ENCODE measurements at regions not wholly inside any gene's neighbourhood (a gene's known extent, or its start where the extent isn't known, plus 50 kb on each side); places are given as distances from the start of the nearest gene placed in this dataset.

GRCh38 chr2:51201295-51201694 is 169.4 kb upstream of the NRXN1 start:
- no peak overlapping the region for H3K4me2 ChIP-seq (ENCODE audit: low read depth, low read length, poor library complexity, severe bottlenecking)
- no peaks in the 10 kb centered on the region for H3K36me3 ChIP-seq (ENCODE audit: insufficient read depth, low read length)
- H3K4me3 ChIP-seq (ENCODE audit: low read length), result no peak overlapping the region
- no peaks in the 10 kb centered on the region for H3K79me2 ChIP-seq (ENCODE audit: low read length)
- H2AFZ ChIP-seq (ENCODE audit: low read length), result no peak overlapping the region
- H3K9ac ChIP-seq (ENCODE audit: low read length), result no peak overlapping the region
- no peak for DNase-seq
- H4K20me1 ChIP-seq (ENCODE audit: insufficient read depth, low read depth, low read length), result no peaks in the 10 kb centered on the region
- no peaks in the 10 kb centered on the region for H3K4me1 ChIP-seq (ENCODE audit: low read length)
- H3K9me2 ChIP-seq (replicated peaks; ENCODE audit: insufficient read depth, low read length), result no peaks in the 10 kb centered on the region
- no peak overlapping the region for H3K27ac ChIP-seq (ENCODE audit: low read length)
- peaks cover 24% of the 10 kb centered on the region for H3K9me3 ChIP-seq (ENCODE audit: low read length)
- H3K27me3 ChIP-seq (ENCODE audit: low read length), result no peaks in the 10 kb centered on the region

- H3K36me3 ChIP-seq (ENCODE audit: insufficient read depth, low read length), result no peaks in the 10 kb centered on the region
Measured at GRCh38 chr2:51194656-51195055, 162.7 kb upstream of the NRXN1 start.

GRCh38 chr2:51170273-51170672 is 138.3 kb upstream of the NRXN1 start:
- no peaks in the 10 kb centered on the region for H3K9me2 ChIP-seq (replicated peaks; ENCODE audit: insufficient read depth, low read length)
- peaks cover 7% of the 10 kb centered on the region; the same call in 1 of the 2 replicates for H3K9me3 ChIP-seq (ENCODE audit: low read length)
- H2AFZ ChIP-seq (ENCODE audit: low read length), result no peak overlapping the region
- DNase-seq, result no peak
- H3K79me2 ChIP-seq (ENCODE audit: low read length), result no peaks in the 10 kb centered on the region
- no peak overlapping the region for H3K27ac ChIP-seq (ENCODE audit: low read length)
- H3K9ac ChIP-seq (ENCODE audit: low read length), result no peak overlapping the region
- H3K4me2 ChIP-seq (ENCODE audit: low read depth, low read length, poor library complexity, severe bottlenecking), result no peak overlapping the region
- no peak overlapping the region for H3K4me3 ChIP-seq (ENCODE audit: low read length)
- no peaks in the 10 kb centered on the region for H3K36me3 ChIP-seq (ENCODE audit: insufficient read depth, low read length)
- H3K27me3 ChIP-seq (ENCODE audit: low read length), result no peaks in the 10 kb centered on the region
- no peaks in the 10 kb centered on the region for H3K4me1 ChIP-seq (ENCODE audit: low read length)
- H4K20me1 ChIP-seq (ENCODE audit: insufficient read depth, low read depth, low read length), result no peaks in the 10 kb centered on the region

More at GRCh38 chr2:51194656-51195055, 162.7 kb upstream of the NRXN1 start:
- Histone ChIP-seq H3K27ac (ENCODE audit: low read length) (no peak overlapping the region), H2AFZ (ENCODE audit: low read length) (no peak overlapping the region), H3K4me3 (ENCODE audit: low read length) (no peak overlapping the region), H3K9ac (ENCODE audit: low read length) (no peak overlapping the region), H4K20me1 (ENCODE audit: insufficient read depth, low read depth, low read length) (no peaks in the 10 kb centered on the region), H3K4me1 (ENCODE audit: low read length) (no peaks in the 10 kb centered on the region), H3K79me2 (ENCODE audit: low read length) (no peaks in the 10 kb centered on the region), H3K9me2 (replicated peaks; ENCODE audit: insufficient read depth, low read length) (no peaks in the 10 kb centered on the region), H3K27me3 (ENCODE audit: low read length) (no peaks in the 10 kb centered on the region), H3K9me3 (ENCODE audit: low read length) (peaks cover 43% of the 10 kb centered on the region), H3K4me2 (ENCODE audit: low read depth, low read length, poor library complexity, severe bottlenecking) (no peak overlapping the region)
- no peak for DNase-seq

- Histone ChIP-seq H3K4me2 (ENCODE audit: low read depth, low read length, poor library complexity, severe bottlenecking) (no peak overlapping the region), H3K4me3 (ENCODE audit: low read length) (no peak overlapping the region), H3K27ac (ENCODE audit: low read length) (no peak overlapping the region), H3K9me2 (replicated peaks; ENCODE audit: insufficient read depth, low read length) (no peaks in the 10 kb centered on the region), H3K9ac (ENCODE audit: low read length) (no peak overlapping the region), H4K20me1 (ENCODE audit: insufficient read depth, low read depth, low read length) (no peaks in the 10 kb centered on the region), H3K9me3 (ENCODE audit: low read length) (peaks cover 20% of the 10 kb centered on the region), H3K36me3 (ENCODE audit: insufficient read depth, low read length) (no peaks in the 10 kb centered on the region), H3K79me2 (ENCODE audit: low read length) (no peaks in the 10 kb centered on the region), H2AFZ (ENCODE audit: low read length) (no peak overlapping the region), H3K27me3 (ENCODE audit: low read length) (no peaks in the 10 kb centered on the region), H3K4me1 (ENCODE audit: low read length) (no peaks in the 10 kb centered on the region)
- no peak for DNase-seq
Measured at GRCh38 chr2:51165534-51166260, 133.8 kb upstream of the NRXN1 start.

GRCh38 chr2:51158251-51158650 is 126.3 kb upstream of the NRXN1 start:
- Histone ChIP-seq H3K9me3 (ENCODE audit: low read length) (peaks cover 18% of the 10 kb centered on the region; the same call in 1 of the 2 replicates), H3K9ac (ENCODE audit: low read length) (no peak overlapping the region)

GRCh38 chr2:51153236-51153635 is 121.3 kb upstream of the NRXN1 start:
- no peak overlapping the region for H3K4me2 ChIP-seq (ENCODE audit: low read depth, low read length, poor library complexity, severe bottlenecking)
- H3K27ac ChIP-seq (ENCODE audit: low read length), result no peak overlapping the region
- no peak overlapping the region for H2AFZ ChIP-seq (ENCODE audit: low read length)
- no peak overlapping the region for H3K4me3 ChIP-seq (ENCODE audit: low read length)
- H3K79me2 ChIP-seq (ENCODE audit: low read length), result no peaks in the 10 kb centered on the region
- H3K9me3 ChIP-seq (ENCODE audit: low read length), result peaks cover 10% of the 10 kb centered on the region
- no peak for DNase-seq
- H3K4me1 ChIP-seq (ENCODE audit: low read length), result no peaks in the 10 kb centered on the region
- no peaks in the 10 kb centered on the region for H3K27me3 ChIP-seq (ENCODE audit: low read length)
- H3K36me3 ChIP-seq (ENCODE audit: insufficient read depth, low read length), result no peaks in the 10 kb centered on the region
- H3K9me2 ChIP-seq (replicated peaks; ENCODE audit: insufficient read depth, low read length), result no peaks in the 10 kb centered on the region
- H4K20me1 ChIP-seq (ENCODE audit: insufficient read depth, low read depth, low read length), result no peaks in the 10 kb centered on the region
- H3K9ac ChIP-seq (ENCODE audit: low read length), result no peak overlapping the region

More at GRCh38 chr2:51158251-51158650, 126.3 kb upstream of the NRXN1 start:
- no peaks in the 10 kb centered on the region for H4K20me1 ChIP-seq (ENCODE audit: insufficient read depth, low read depth, low read length)
- no peaks in the 10 kb centered on the region for H3K27me3 ChIP-seq (ENCODE audit: low read length)
- no peak for DNase-seq
- no peak overlapping the region for H3K27ac ChIP-seq (ENCODE audit: low read length)
- no peaks in the 10 kb centered on the region for H3K79me2 ChIP-seq (ENCODE audit: low read length)
- H3K4me2 ChIP-seq (ENCODE audit: low read depth, low read length, poor library complexity, severe bottlenecking), result no peak overlapping the region
- H3K4me1 ChIP-seq (ENCODE audit: low read length), result no peaks in the 10 kb centered on the region
- H3K36me3 ChIP-seq (ENCODE audit: insufficient read depth, low read length), result no peaks in the 10 kb centered on the region
- H3K4me3 ChIP-seq (ENCODE audit: low read length), result no peak overlapping the region
- no peak overlapping the region for H2AFZ ChIP-seq (ENCODE audit: low read length)
- no peaks in the 10 kb centered on the region for H3K9me2 ChIP-seq (replicated peaks; ENCODE audit: insufficient read depth, low read length)

GRCh38 chr2:51151490-51152140 is 119.7 kb upstream of the NRXN1 start:
- H3K4me2 ChIP-seq (ENCODE audit: low read depth, low read length, poor library complexity, severe bottlenecking), result no peak overlapping the region

GRCh38 chr2:51149725-51150124 is 117.8 kb upstream of the NRXN1 start:
- no peaks in the 10 kb centered on the region for H4K20me1 ChIP-seq (ENCODE audit: insufficient read depth, low read depth, low read length)
- H3K79me2 ChIP-seq (ENCODE audit: low read length), result no peaks in the 10 kb centered on the region
- no peaks in the 10 kb centered on the region for H3K27me3 ChIP-seq (ENCODE audit: low read length)
- no peak overlapping the region for H3K9ac ChIP-seq (ENCODE audit: low read length)
- H3K36me3 ChIP-seq (ENCODE audit: insufficient read depth, low read length), result no peaks in the 10 kb centered on the region
- no peak overlapping the region for H2AFZ ChIP-seq (ENCODE audit: low read length)
- no peaks in the 10 kb centered on the region for H3K4me1 ChIP-seq (ENCODE audit: low read length)
- peaks cover 23% of the 10 kb centered on the region for H3K9me3 ChIP-seq (ENCODE audit: low read length)
- no peaks in the 10 kb centered on the region for H3K9me2 ChIP-seq (replicated peaks; ENCODE audit: insufficient read depth, low read length)
- H3K4me2 ChIP-seq (ENCODE audit: low read depth, low read length, poor library complexity, severe bottlenecking), result no peak overlapping the region
- no peak for DNase-seq
- H3K27ac ChIP-seq (ENCODE audit: low read length), result no peak overlapping the region
- H3K4me3 ChIP-seq (ENCODE audit: low read length), result no peak overlapping the region

More at GRCh38 chr2:51151490-51152140, 119.7 kb upstream of the NRXN1 start:
- Histone ChIP-seq H3K9me2 (replicated peaks; ENCODE audit: insufficient read depth, low read length) (no peaks in the 10 kb centered on the region), H3K36me3 (ENCODE audit: insufficient read depth, low read length) (no peaks in the 10 kb centered on the region), H3K27ac (ENCODE audit: low read length) (no peak overlapping the region), H3K9me3 (ENCODE audit: low read length) (peaks cover 19% of the 10 kb centered on the region), H2AFZ (ENCODE audit: low read length) (no peak overlapping the region), H3K9ac (ENCODE audit: low read length) (no peak overlapping the region), H3K27me3 (ENCODE audit: low read length) (no peaks in the 10 kb centered on the region), H4K20me1 (ENCODE audit: insufficient read depth, low read depth, low read length) (no peaks in the 10 kb centered on the region), H3K79me2 (ENCODE audit: low read length) (no peaks in the 10 kb centered on the region), H3K4me3 (ENCODE audit: low read length) (no peak overlapping the region), H3K4me1 (ENCODE audit: low read length) (no peaks in the 10 kb centered on the region)
- DNase-seq, result no peak

Measured in Karpas-422 (cell line).